Gastroesophageal sphincter (tissue), 4 donors: ENCODE measurements at regions not wholly inside any gene's neighbourhood (a gene's known extent, or its start where the extent isn't known, plus 50 kb on each side); places are given as distances from the start of the nearest gene placed in this dataset.

Source experiments
- ATAC-seq: fragments of 150-250 bp; one replicate; pipeline ENCODE4 v1.9.1; 2016; ENCODE audit warnings: mild to moderate bottlenecking, moderate library complexity
- H3K27ac ChIP-seq, 4 donors: fragments of 200-600 bp; sonication (generic) in 3 of 4; 1 replicate in 3 of 4; 2 replicates in 1 of 4; pipeline ENCODE4 v1.5.1; 2016 to 2019
- H3K27me3 ChIP-seq: fragments of 200-600 bp; sonication (generic); one replicate; pipeline ENCODE4 v1.5.1; 2019
- H3K36me3 ChIP-seq, 2 donors: fragments of 200-600 bp; sonication (generic); one replicate each; pipeline ENCODE4 v1.5.1; 2019; ENCODE audit warnings: control low read depth in 1 of 2
- H3K4me1 ChIP-seq, 3 donors: fragments of 200-600 bp; sonication (generic); 1 replicate in 2 of 3; 2 replicates in 1 of 3; pipeline ENCODE4 v1.5.1; 2016 to 2019; ENCODE audit warnings: control low read depth in 2 of 3
- H3K4me3 ChIP-seq, 2 donors: fragments of 200-600 bp; sonication (generic); one replicate each; pipeline ENCODE4 v1.5.1; 2019; ENCODE audit warnings: mild to moderate bottlenecking in 1 of 2, moderate library complexity in 1 of 2
- H3K9me3 ChIP-seq, 3 donors: fragments of 200-600 bp; sonication (generic); one replicate each; pipeline ENCODE4 v1.5.1; 2017 to 2019; ENCODE audit warnings: control low read depth in 2 of 3
- EP300 ChIP-seq: sonication (generic); formaldehyde crosslinking; IDR thresholded peaks from one replicate; pipeline ENCODE4 v1.6.1; 2017; ENCODE audit warnings: antibody characterized with exemption, mild to moderate bottlenecking
- POLR2A ChIP-seq, 2 donors: fragments of 450-650 bp; IDR thresholded peaks; one replicate each; pipeline ENCODE4 v1.6.1; 2017; ENCODE audit warnings: antibody characterized with exemption in 2 of 2, mild to moderate bottlenecking in 2 of 2, moderate library complexity in 1 of 2
- POLR2AphosphoS5 ChIP-seq: sonication (generic); formaldehyde crosslinking; IDR thresholded peaks from one replicate; pipeline ENCODE4 v1.6.1; 2017; ENCODE audit warnings: antibody characterized with exemption
- WGBS, 2 donors: methylation state at CpG; one replicate each; pipeline ENCODE4 v1.1.5; 2018; ENCODE audit warnings: low coverage in 1 of 2; 5-methylcytosine and 5-hydroxymethylcytosine counted together
- TF ChIP-seq, protein P1 (sequence below), 4 experiments: fragments of 200-600 bp in 2 of 4; fragments of 450-650 bp in 2 of 4; sonication (generic) in 1 of 4; IDR thresholded peaks; one replicate each; pipeline ENCODE4 v1.5.1; 2017 to 2019; ENCODE audit warnings: antibody characterized with exemption in 4 of 4, mild to moderate bottlenecking in 2 of 4, moderate library complexity in 2 of 4

DNA sequence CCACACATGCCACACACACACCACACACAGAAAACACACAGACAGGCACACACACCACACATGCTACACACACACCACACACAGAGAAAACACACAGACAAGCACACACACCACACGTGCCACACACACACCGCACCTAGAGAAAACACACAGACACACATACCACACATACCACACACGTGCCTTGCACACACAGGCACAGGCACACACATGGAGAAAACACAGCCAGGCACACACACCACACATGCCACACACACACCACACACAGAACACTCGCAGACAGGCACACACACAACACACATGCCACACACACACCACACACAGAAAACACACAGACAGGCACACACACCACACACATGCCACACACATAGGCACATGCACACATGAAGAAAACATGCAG, 242.1 kb upstream of the MYT1L start:
- Histone ChIP-seq H3K4me3 (no peak overlapping the region), H3K27ac (no peak overlapping the region), H3K4me1 (no peaks in the 10 kb centered on the region), H3K36me3 (no peaks in the 10 kb centered on the region), H3K9me3 (no peaks in the 10 kb centered on the region), H3K27me3 (no peaks in the 10 kb centered on the region)
- TF ChIP-seq POLR2A (IDR thresholded peaks at IDR 0.05) (no peak), POLR2AphosphoS5 (no peak), EP300 (no peak)
- TF ChIP-seq, protein P1, sequence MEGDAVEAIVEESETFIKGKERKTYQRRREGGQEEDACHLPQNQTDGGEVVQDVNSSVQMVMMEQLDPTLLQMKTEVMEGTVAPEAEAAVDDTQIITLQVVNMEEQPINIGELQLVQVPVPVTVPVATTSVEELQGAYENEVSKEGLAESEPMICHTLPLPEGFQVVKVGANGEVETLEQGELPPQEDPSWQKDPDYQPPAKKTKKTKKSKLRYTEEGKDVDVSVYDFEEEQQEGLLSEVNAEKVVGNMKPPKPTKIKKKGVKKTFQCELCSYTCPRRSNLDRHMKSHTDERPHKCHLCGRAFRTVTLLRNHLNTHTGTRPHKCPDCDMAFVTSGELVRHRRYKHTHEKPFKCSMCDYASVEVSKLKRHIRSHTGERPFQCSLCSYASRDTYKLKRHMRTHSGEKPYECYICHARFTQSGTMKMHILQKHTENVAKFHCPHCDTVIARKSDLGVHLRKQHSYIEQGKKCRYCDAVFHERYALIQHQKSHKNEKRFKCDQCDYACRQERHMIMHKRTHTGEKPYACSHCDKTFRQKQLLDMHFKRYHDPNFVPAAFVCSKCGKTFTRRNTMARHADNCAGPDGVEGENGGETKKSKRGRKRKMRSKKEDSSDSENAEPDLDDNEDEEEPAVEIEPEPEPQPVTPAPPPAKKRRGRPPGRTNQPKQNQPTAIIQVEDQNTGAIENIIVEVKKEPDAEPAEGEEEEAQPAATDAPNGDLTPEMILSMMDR (IDR thresholded peaks at IDR 0.05) = no peak
- ATAC-seq = no peak
- WGBS, 2 donors = 100% methylated on average over 1 of the region's 4 CpGs; no CpG with 5 or more reads in 1 of the 2 donors

- Histone ChIP-seq H3K9me3 (no peaks in the 10 kb centered on the region), H3K4me3 (no peak overlapping the region), H3K27ac (no peak overlapping the region), H3K4me1 (no peaks in the 10 kb centered on the region), H3K27me3 (no peaks in the 10 kb centered on the region), H3K36me3 (no peaks in the 10 kb centered on the region)
- ATAC-seq = no peak
- no peak for TF ChIP-seq EP300
- TF ChIP-seq, protein P1 (IDR thresholded peaks at IDR 0.05) = no peak
- no peak for TF ChIP-seq POLR2A (IDR thresholded peaks at IDR 0.05)
- no peak for TF ChIP-seq POLR2AphosphoS5
- WGBS, 2 donors = 86 to 87% methylated on average over 7 to 10 of the region's 25 CpGs
Measured at GRCh38 chr2:2572393-2573204, 241.5 kb upstream of the MYT1L start.

- Histone ChIP-seq H3K27me3 (no peaks in the 10 kb centered on the region), H3K36me3 (no peaks in the 10 kb centered on the region), H3K9me3 (no peaks in the 10 kb centered on the region), H3K4me1 (no peaks in the 10 kb centered on the region), H3K27ac (no peak overlapping the region), H3K4me3 (no peak overlapping the region)
- TF ChIP-seq POLR2A (IDR thresholded peaks at IDR 0.05) (no peak), EP300 (no peak), POLR2AphosphoS5 (no peak)
- TF ChIP-seq, protein P1 (IDR thresholded peaks at IDR 0.05) = no peak
- ATAC-seq = no peak
- 94% methylated on average over 14 of the region's 41 CpGs; no CpG with 5 or more reads in 1 of the 2 donors for WGBS, 2 donors
Measured at GRCh38 chr2:2571301-2572150, 240.5 kb upstream of the MYT1L start.

- H3K9me3 ChIP-seq = no peaks in the 10 kb centered on the region
- H3K27me3 ChIP-seq = no peaks in the 10 kb centered on the region
- TF ChIP-seq EP300 (no peak), POLR2AphosphoS5 (no peak), POLR2A (IDR thresholded peaks at IDR 0.05) (no peak)
- TF ChIP-seq, protein P1 (IDR thresholded peaks at IDR 0.05) = no peak
- no peaks in the 10 kb centered on the region for H3K4me1 ChIP-seq
- no peak overlapping the region for H3K4me3 ChIP-seq
- no peaks in the 10 kb centered on the region for H3K36me3 ChIP-seq
- ATAC-seq = no peak
- WGBS, 2 donors = no CpG with 5 or more reads among the region's 5 CpGs
- no peak overlapping the region for H3K27ac ChIP-seq
Measured at GRCh38 chr2:2570871-2571270, 239.8 kb upstream of the MYT1L start.
